ACC112 (cell line): ENCODE measurements at regions not wholly inside any gene's neighbourhood (a gene's known extent, or its start where the extent isn't known, plus 50 kb on each side); places are given as distances from the start of the nearest gene placed in this dataset.

ENCODE experiments used
- H2AFZ ChIP-seq: fragments of 200-600 bp; sonication (generic); one replicate; pipeline ENCODE4 v1.6.0; 2017; ENCODE audit warnings: antibody characterized with exemption, low read length; ENCODE audit not compliant: unreplicated experiment
- H3K27ac ChIP-seq: fragments of 200-600 bp; sonication (generic); 2 replicates; pipeline ENCODE4 v1.5.1; 2014; ENCODE audit warnings: low read depth, mild to moderate bottlenecking, antibody characterized with exemption, low read length, moderate library complexity
- H3K27me3 ChIP-seq: fragments of 200-600 bp; sonication (generic); 2 replicates; pipeline ENCODE4 v1.6.1; 2014; ENCODE audit warnings: mild to moderate bottlenecking, antibody characterized with exemption, low read length, moderate library complexity, mixed read lengths; ENCODE audit not compliant: insufficient read depth
- H3K36me3 ChIP-seq: fragments of 200-600 bp; sonication (generic); 2 replicates; pipeline ENCODE4 v1.6.1; 2016; ENCODE audit warnings: mild to moderate bottlenecking, antibody characterized with exemption, low read length, moderate library complexity, mixed read lengths; ENCODE audit not compliant: insufficient read depth
- H3K4me1 ChIP-seq: fragments of 200-600 bp; sonication (generic); one replicate; pipeline ENCODE4 v1.6.1; 2016; ENCODE audit warnings: low read length, mixed read lengths; ENCODE audit not compliant: insufficient read depth, unreplicated experiment, control insufficient read depth
- H3K4me3 ChIP-seq: fragments of 200-600 bp; sonication (generic); 2 replicates; pipeline ENCODE4 v1.5.1; 2014; ENCODE audit warnings: mild to moderate bottlenecking, low read depth, low read length
- H3K79me2 ChIP-seq: fragments of 200-600 bp; sonication (generic); one replicate; pipeline ENCODE4 v1.6.0; 2016; ENCODE audit warnings: low read length; ENCODE audit not compliant: control insufficient read depth, unreplicated experiment, insufficient read depth

- no peak overlapping the region for H3K27ac ChIP-seq
- H3K79me2 ChIP-seq = no peaks in the 10 kb centered on the region
- H3K36me3 ChIP-seq = no peaks in the 10 kb centered on the region
- H3K27me3 ChIP-seq = no peaks in the 10 kb centered on the region
- no peaks in the 10 kb centered on the region for H3K4me1 ChIP-seq
- no peak overlapping the region for H2AFZ ChIP-seq
- no peak overlapping the region for H3K4me3 ChIP-seq
These were observed 1733.6 kb upstream of the CELF4 start for GRCh38 chr18:39299152-39299551.

- H3K36me3 ChIP-seq = no peaks in the 10 kb centered on the region
- no peak overlapping the region for H2AFZ ChIP-seq
- no peaks in the 10 kb centered on the region for H3K4me1 ChIP-seq
- H3K27ac ChIP-seq = no peak overlapping the region
- H3K27me3 ChIP-seq = no peaks in the 10 kb centered on the region
- no peaks in the 10 kb centered on the region for H3K79me2 ChIP-seq
- no peak overlapping the region for H3K4me3 ChIP-seq
These were observed 1731.6 kb upstream of the CELF4 start for GRCh38 chr18:39297225-39297624.

- Histone ChIP-seq H3K4me1 (no peaks in the 10 kb centered on the region), H2AFZ (no peak overlapping the region), H3K36me3 (no peaks in the 10 kb centered on the region), H3K79me2 (no peaks in the 10 kb centered on the region), H3K27ac (no peak overlapping the region), H3K27me3 (no peaks in the 10 kb centered on the region), H3K4me3 (no peak overlapping the region)
These were observed 1730.8 kb upstream of the CELF4 start for GRCh38 chr18:39296293-39296888.

- H3K4me1 ChIP-seq = no peaks in the 10 kb centered on the region
- no peaks in the 10 kb centered on the region for H3K36me3 ChIP-seq
- H2AFZ ChIP-seq = no peak overlapping the region
- no peak overlapping the region for H3K27ac ChIP-seq
- H3K4me3 ChIP-seq = no peak overlapping the region
- H3K79me2 ChIP-seq = no peaks in the 10 kb centered on the region
- H3K27me3 ChIP-seq = no peaks in the 10 kb centered on the region
These were observed 1711.2 kb upstream of the CELF4 start for GRCh38 chr18:39276764-39277163.

GRCh38 chr18:39274535-39274934 is 1708.9 kb upstream of the CELF4 start:
- H3K79me2 ChIP-seq = no peaks in the 10 kb centered on the region
- H3K27me3 ChIP-seq = no peaks in the 10 kb centered on the region
- no peak overlapping the region for H3K4me3 ChIP-seq
- H2AFZ ChIP-seq = no peak overlapping the region
- H3K36me3 ChIP-seq = no peaks in the 10 kb centered on the region
- H3K27ac ChIP-seq = no peak overlapping the region
- H3K4me1 ChIP-seq = no peaks in the 10 kb centered on the region

GRCh38 chr18:39272230-39272629 is 1706.6 kb upstream of the CELF4 start:
- Histone ChIP-seq H3K4me3 (no peak overlapping the region), H3K27me3 (no peaks in the 10 kb centered on the region), H3K4me1 (no peaks in the 10 kb centered on the region), H2AFZ (no peak overlapping the region), H3K27ac (no peak overlapping the region), H3K36me3 (no peaks in the 10 kb centered on the region), H3K79me2 (no peaks in the 10 kb centered on the region)

- Histone ChIP-seq H3K4me1 (no peaks in the 10 kb centered on the region), H3K4me3 (no peak overlapping the region), H3K27me3 (no peaks in the 10 kb centered on the region), H3K79me2 (no peaks in the 10 kb centered on the region), H2AFZ (no peak overlapping the region), H3K27ac (no peak overlapping the region), H3K36me3 (no peaks in the 10 kb centered on the region)
These were observed 1706.1 kb upstream of the CELF4 start for GRCh38 chr18:39271654-39272053.

- Histone ChIP-seq H3K27me3 (no peaks in the 10 kb centered on the region), H3K27ac (no peak overlapping the region), H2AFZ (no peak overlapping the region), H3K79me2 (no peaks in the 10 kb centered on the region), H3K4me1 (no peaks in the 10 kb centered on the region), H3K4me3 (no peak overlapping the region), H3K36me3 (no peaks in the 10 kb centered on the region)
These were observed 1695.0 kb upstream of the CELF4 start for GRCh38 chr18:39260565-39260964.

- no peak overlapping the region for H3K27ac ChIP-seq
- no peak overlapping the region for H3K4me3 ChIP-seq
- H3K79me2 ChIP-seq = no peaks in the 10 kb centered on the region
- H3K27me3 ChIP-seq = no peaks in the 10 kb centered on the region
- H3K4me1 ChIP-seq = no peaks in the 10 kb centered on the region
- no peak overlapping the region for H2AFZ ChIP-seq
- H3K36me3 ChIP-seq = no peaks in the 10 kb centered on the region
These were observed 1694.1 kb upstream of the CELF4 start for GRCh38 chr18:39259736-39260135.

GRCh38 chr18:39244242-39244641 is 1678.6 kb upstream of the CELF4 start:
- H3K4me3 ChIP-seq = no peak overlapping the region
- no peak overlapping the region for H2AFZ ChIP-seq
- no peaks in the 10 kb centered on the region for H3K27me3 ChIP-seq
- no peaks in the 10 kb centered on the region for H3K4me1 ChIP-seq
- H3K79me2 ChIP-seq = no peaks in the 10 kb centered on the region
- no peak overlapping the region for H3K27ac ChIP-seq
- 0 out of 2 replicates have a peak, but pooled peaks cover 2% of the 10 kb centered on the region for H3K36me3 ChIP-seq

GRCh38 chr18:39241534-39241933 is 1675.9 kb upstream of the CELF4 start:
- Histone ChIP-seq H3K4me3 (no peak overlapping the region), H3K79me2 (no peaks in the 10 kb centered on the region), H3K27ac (no peak overlapping the region), H3K36me3 (0 out of 2 replicates have a peak, but pooled peaks cover 2% of the 10 kb centered on the region), H3K4me1 (no peaks in the 10 kb centered on the region), H2AFZ (no peak overlapping the region), H3K27me3 (no peaks in the 10 kb centered on the region)
